CD4-positive, alpha-beta T cell treated with Interleukin-2 at 100 ng/mL for 4 hours (primary cell): ENCODE measurements at regions not wholly inside any gene's neighbourhood (a gene's known extent, or its start where the extent isn't known, plus 50 kb on each side); places are given as distances from the start of the nearest gene placed in this dataset.

Experiments
- DNase-seq: peaks from one replicate; pipeline ENCODE4 v3.0.0-alpha.2; 2020; ENCODE audit warnings: low spot score

DNA sequence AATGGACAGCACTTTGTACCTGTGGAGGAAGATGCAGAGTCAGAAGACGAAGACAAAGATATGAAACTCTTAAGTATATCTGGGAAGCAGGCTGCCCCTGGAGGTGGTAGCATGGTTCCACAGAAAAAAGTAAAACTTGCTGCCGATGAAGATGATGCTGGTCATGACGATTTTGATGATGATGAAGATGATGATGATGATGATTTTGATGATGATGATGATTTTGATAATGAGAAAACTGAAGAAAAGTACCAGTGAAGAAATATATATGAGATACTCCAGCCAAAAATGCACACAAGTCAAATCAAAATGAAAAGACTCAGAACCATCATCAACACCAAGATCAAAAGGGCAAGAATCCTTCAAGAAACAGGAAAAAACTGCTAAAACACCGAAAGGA is 268.5 kb upstream of the EEF2KMT start:
- no peak for DNase-seq

DNA sequence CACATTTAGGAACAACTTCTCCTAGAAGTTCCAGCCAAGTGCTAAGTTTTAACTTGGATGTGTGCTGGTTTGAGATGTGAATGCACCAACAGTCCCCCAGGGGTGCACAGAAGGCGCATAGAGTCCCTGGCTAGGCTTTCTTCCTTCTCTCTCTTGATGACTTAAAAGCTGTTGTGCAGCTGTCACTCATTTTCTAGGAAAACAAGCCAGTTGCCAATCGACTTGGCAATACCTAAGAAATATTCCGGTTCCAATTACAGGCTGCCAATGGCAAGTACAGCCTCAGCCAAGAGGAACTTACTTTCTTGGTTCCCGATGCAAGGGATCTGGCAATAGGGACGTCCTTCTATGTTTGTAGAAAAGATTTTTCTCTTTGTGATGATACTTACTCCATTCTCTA is 266.6 kb upstream of the EEF2KMT start:
- DNase-seq, result no peak

DNA sequence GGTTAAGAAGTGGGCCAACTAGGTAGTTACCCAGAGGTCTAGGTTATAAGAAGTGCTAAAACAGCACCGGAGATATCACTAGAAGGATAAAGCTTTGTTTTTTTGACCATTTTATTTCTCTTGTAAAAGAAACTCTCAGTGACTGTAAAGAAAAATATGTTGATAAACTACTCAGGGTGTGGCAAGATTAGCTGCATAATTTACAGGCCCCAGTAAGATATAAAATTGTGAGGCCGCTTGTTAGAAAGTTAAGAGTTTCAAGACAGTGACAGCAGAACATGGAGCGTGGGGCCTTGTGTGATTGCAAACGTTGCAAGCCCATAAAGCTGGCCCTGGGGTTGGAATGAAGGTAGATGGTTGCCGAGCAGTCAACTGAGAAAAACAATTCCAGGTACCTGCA is 263.7 kb upstream of the EEF2KMT start:
- DNase-seq, result no peak

DNA sequence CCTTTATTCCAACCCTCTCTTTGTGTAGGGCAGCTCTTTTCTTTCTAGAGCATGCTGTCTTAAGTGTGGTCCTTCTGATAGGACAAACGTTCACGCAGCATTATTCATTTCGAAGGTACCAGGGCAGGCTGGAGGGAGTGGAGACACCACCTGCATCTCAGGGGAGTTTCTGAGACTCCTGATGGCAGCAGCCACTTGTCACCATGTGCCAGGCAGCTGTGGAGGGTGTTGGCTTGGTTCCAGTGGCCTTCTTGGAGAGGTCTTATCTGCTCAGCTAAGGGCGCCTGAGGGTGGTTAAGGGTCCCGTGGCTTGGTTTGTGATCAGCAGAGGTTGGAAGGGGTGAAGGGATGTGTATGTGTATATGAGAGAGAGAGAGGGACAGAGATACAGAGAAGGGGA is 257.1 kb upstream of the EEF2KMT start:
- no peak for DNase-seq

DNA sequence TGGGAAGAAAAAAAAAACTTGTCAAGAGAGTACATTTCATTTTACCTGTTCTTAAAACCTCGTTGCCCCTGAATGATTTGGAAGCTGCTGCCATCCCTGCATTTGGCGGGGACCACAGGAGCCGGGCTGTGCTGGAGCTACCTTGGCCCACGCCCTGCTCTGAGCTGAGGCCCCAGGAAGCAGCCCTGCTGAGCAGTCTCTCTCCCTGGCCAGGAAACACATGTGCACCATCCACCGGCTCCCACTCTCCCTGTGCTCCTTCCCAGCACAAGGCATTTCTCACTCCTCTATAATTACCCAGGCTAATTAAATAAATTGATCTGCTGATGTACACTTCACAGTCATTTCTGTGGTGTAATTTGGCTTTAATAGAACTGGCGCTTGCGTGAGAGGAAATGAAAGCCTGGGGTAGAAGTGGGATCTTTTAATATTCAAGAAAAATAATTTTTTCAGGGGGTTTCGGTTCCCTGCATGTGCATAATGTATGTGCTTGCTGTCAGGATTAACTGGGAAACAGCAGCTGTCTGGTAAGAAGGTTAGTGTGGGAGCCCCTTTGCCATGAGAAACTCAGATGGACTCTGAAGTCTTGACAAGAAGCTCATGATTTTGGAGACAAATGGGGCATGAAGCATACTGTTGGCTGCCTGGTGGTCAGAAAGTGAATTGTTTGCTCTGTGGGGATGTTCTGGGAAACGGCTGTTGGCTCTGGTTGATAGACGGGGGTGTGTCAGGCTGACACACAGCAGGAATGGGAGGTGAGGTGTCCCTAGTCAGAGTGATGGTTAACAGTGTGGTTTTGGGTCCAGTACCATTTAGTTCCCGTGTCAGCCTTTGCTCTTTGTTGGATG is 252.3 kb upstream of the EEF2KMT start:
- DNase-seq, result no peak

GRCh38 chr16:5349101-5349500 is 251.5 kb upstream of the EEF2KMT start:
- DNase-seq, result no peak

- no peak for DNase-seq
These were observed 250.0 kb upstream of the EEF2KMT start for GRCh38 chr16:5347561-5347960.

GRCh38 chr16:5336941-5337340 is 239.3 kb upstream of the EEF2KMT start:
- no peak for DNase-seq

DNA sequence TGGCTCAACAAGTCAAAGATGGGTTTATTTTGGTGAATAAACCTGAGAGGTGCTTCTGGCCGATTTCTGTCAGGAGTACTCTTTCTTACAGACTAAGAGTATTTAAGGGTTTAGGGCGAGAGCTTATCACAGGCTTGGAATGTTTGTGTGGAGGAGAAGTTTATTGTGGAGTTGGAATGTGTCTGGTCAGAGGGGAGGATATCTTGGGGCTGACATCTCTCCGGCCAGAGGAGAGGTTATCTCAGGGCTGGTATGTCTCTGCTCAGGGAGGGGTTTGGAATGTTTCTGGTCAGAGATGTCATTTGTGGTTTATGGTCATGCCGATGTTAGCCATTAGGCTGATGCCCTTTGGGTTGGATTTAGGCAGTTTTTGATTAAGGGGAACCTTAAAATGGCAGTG is 236.4 kb upstream of the EEF2KMT start:
- no peak for DNase-seq

- no peak for DNase-seq
These were observed 235.5 kb upstream of the EEF2KMT start for GRCh38 chr16:5333126-5333525.

DNA sequence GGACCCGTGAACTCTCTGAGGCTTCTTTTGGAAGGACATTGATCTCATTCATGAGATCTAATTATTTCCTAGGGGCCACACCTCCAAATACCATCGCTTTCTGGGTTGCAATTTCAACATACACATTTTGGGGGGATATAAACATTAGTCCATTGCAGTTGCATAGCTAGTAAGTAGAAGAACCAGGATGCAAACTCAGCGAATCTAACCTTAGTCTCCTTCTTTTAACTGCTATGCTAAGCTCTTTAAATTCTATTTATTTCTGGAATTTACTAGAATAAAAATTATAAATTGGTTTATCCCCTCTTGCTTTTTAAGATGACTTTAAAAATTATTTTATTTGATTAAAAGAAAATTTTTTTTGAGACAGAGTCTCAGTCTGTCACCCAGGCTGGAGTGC is 232.5 kb upstream of the EEF2KMT start:
- no peak for DNase-seq

GRCh38 chr16:5328546-5328945 is 231.0 kb upstream of the EEF2KMT start:
- no peak for DNase-seq

DNA sequence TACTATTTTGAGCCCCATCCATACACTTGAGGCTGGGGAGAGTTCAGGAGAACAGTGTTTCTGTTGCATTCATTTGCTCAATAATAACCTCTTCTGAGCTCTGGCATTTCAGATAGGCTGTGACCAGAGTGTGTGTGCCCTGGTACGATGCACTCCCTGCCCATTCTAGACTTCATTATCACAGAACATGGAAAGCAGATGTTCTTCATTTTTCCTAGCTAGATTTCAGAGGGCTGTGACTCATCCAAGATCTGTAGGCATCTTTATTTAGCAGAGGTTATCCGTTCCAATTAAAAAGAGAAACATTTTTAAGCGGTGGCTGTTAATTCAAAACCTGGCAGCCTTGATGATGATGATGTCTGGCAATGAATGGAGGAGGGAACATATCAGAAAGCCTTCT is 228.8 kb upstream of the EEF2KMT start:
- DNase-seq, result no peak

GRCh38 chr16:5325932-5326331 is 228.3 kb upstream of the EEF2KMT start:
- no peak for DNase-seq

DNA sequence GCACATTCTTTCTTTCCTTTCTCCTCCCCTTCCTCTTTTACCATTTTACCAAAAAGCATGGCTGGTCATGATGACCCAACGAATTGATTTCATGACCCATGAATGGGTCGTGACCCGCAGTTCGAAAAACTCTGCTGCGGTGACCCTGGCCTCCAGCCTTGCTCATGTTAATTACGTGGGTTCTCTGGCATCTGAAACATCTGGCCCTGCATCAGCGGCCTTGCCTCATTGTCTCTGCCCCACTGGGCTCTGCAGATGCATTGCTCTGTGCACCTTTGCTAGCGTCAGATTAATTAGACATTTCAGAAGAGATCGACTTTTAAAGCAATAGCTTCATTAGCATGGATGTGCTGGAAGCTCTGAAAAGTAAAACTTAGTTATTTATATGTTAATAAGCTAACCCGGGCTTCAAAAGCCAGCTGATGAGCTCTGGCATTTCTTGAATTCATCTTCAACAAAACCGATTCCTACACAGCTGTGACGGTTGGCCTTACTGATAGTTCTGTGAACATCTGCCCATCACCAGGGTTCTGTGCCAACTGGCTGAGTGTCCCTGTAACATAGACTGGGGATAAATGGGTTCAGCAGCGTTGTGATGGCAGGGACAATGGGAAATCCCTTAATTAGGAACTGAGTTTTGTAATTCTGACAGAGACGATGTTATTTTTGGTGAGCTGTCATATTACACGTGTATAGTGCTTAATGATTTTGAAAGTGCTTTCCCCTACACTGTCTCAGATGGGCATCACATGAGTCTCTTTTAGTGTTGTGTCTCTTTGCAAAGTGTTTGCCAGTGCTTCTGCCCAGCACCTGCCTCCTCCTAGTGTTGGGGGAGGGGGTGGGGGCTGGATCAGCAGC is 225.9 kb upstream of the EEF2KMT start:
- DNase-seq, result no peak

DNA sequence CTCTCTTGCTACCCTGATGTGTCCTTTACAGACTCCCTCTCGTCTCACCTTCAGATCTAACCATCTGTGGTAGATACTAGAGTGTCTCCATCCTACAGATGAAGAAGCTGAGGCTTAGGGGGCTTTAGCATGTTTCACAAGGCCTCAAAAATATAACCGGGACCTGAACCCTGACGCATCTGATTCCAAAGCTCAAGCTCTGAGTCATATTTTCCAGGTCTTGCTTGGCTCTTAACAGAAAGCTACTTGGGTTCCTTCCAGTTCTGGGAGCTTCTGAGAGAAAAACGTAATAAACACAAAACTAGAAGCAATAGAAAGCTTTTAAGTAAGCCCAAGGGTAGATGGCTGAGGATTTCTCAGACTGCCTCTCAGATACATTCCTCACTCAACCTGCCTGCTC is 224.3 kb upstream of the EEF2KMT start:
- DNase-seq, result no peak

GRCh38 chr16:5319799-5320198 is 222.2 kb upstream of the EEF2KMT start:
- DNase-seq, result no peak

- DNase-seq, result no peak
These were observed 218.3 kb upstream of the EEF2KMT start for GRCh38 chr16:5315914-5316313.

GRCh38 chr16:5314377-5314776 is 216.8 kb upstream of the EEF2KMT start:
- no peak for DNase-seq

- DNase-seq, result no peak
These were observed 212.5 kb upstream of the EEF2KMT start for GRCh38 chr16:5309946-5310611.

GRCh38 chr16:5305023-5305422 is 207.4 kb upstream of the EEF2KMT start:
- DNase-seq, result no peak

DNA sequence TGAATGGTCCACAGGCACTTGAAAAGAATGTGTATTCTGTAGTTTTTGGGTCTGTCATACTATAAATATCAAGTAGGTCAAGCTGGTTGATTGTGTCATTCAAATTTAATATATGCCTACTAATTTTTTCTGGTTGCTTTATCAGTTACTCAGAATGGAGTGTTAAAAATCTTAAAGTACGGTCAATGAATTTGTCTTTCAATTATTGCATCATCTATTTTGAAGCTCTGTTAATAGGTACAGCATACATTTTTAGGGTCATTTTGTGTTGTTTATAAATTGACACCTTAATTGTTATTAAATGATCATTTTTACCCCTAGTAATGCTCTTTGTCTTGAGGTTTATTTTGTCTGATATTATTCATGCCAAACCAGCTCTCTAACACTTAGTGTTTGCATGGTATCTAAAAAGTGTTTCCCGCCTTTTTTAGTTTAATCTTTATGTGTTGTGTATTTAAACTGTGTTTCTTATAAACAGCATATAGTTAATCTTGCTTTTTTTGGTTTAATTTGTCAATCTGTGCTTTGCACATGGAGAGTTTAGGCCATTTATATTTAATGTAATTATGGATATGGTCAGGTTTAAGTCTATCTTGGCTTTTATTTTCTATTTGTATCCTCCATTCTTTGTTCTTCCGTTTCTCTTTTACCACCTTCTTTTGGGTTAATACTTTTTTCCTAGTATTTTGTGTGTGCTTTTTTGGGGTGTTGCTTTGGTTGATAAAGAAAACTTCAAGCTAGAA is 204.9 kb upstream of the EEF2KMT start:
- no peak for DNase-seq
